ENCODE measurements at regions not wholly inside any gene's neighbourhood (a gene's known extent, or its start where the extent isn't known, plus 50 kb on each side); places are given as distances from the start of the nearest gene placed in this dataset.

DNA sequence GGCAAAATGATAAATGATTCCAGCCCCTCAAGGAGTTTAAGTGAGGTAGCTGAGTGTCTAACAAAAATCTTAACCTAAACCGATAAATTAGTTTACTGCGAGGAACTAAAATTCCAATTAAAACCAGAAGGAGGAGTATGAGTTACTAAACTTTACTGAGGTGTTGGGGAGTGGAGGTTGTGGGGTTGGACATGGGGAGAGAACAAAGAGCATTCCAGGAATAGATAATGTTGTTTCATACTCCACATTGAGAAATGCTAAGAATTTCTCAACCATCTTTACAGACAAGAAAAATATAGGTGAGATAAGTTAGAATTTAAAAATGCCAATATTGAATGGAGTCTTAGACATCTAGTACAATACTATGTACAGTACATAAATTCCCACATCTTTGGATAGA, 488.6 kb downstream of the METTL15 start:
- CTCF ChIA-PET, result no interaction called here
- Histone ChIP-seq H3K4me3 (replicated peaks in 1 of 2; ENCODE audit: low read depth in 1 of 2, low read length in 2 of 2) (no peak overlapping the region), H3K27me3 (ENCODE audit: insufficient read depth, low read length) (no peaks in the 10 kb centered on the region), H3K9me3 (ENCODE audit: control insufficient read depth in 1 of 2, insufficient read depth in 1 of 2, low read depth in 1 of 2, low read length in 2 of 2) (no peaks in the 10 kb centered on the region), H3K79me2 (ENCODE audit: insufficient read depth, low read length) (no peaks in the 10 kb centered on the region), H4K20me1 (ENCODE audit: insufficient read depth) (no peaks in the 10 kb centered on the region), H3K9me2 (ENCODE audit: insufficient read depth) (no peaks in the 10 kb centered on the region), H2AFZ (ENCODE audit: low read depth, low read length, poor library complexity, severe bottlenecking) (no peak overlapping the region), H3K4me1 (ENCODE audit: control insufficient read depth in 1 of 2, insufficient read depth in 2 of 2, low read length in 2 of 2) (no peaks in the 10 kb centered on the region), H3K36me3 (ENCODE audit: control insufficient read depth in 1 of 2, insufficient read depth in 2 of 2, low read length in 2 of 2) (no peaks in the 10 kb centered on the region), H3K4me2 (ENCODE audit: low read length) (no peak overlapping the region), H3K9ac (ENCODE audit: low read length) (no peak overlapping the region), H3K27ac (ENCODE audit: low read depth, low read length) (no peak overlapping the region)
- no peak for ATAC-seq
- no peak for DNase-seq (ENCODE audit: low read depth, low spot score)
- intact Hi-C loops (cut with micrococcal nuclease), result no loop called here
- BruUV-seq (replicated peaks), result no TSS peak
- RAD21 ChIA-PET (ENCODE audit: low non-redundant PET in 1 of 2, low total read pairs in 2 of 2, uncharacterized antibody in 2 of 2, unreplicated experiment in 2 of 2), result no interaction called here
- POLR2A ChIA-PET, result no interaction called here
- no peak for TF ChIP-seq CBX3 (IDR thresholded peaks at IDR 0.05; ENCODE audit: low read depth)
- no peak for TF ChIP-seq SRF (IDR thresholded peaks at IDR 0.05; ENCODE audit: low read depth)
- TF ChIP-seq JUND (IDR thresholded peaks at IDR 0.05), result no peak
- TF ChIP-seq, protein P1, sequence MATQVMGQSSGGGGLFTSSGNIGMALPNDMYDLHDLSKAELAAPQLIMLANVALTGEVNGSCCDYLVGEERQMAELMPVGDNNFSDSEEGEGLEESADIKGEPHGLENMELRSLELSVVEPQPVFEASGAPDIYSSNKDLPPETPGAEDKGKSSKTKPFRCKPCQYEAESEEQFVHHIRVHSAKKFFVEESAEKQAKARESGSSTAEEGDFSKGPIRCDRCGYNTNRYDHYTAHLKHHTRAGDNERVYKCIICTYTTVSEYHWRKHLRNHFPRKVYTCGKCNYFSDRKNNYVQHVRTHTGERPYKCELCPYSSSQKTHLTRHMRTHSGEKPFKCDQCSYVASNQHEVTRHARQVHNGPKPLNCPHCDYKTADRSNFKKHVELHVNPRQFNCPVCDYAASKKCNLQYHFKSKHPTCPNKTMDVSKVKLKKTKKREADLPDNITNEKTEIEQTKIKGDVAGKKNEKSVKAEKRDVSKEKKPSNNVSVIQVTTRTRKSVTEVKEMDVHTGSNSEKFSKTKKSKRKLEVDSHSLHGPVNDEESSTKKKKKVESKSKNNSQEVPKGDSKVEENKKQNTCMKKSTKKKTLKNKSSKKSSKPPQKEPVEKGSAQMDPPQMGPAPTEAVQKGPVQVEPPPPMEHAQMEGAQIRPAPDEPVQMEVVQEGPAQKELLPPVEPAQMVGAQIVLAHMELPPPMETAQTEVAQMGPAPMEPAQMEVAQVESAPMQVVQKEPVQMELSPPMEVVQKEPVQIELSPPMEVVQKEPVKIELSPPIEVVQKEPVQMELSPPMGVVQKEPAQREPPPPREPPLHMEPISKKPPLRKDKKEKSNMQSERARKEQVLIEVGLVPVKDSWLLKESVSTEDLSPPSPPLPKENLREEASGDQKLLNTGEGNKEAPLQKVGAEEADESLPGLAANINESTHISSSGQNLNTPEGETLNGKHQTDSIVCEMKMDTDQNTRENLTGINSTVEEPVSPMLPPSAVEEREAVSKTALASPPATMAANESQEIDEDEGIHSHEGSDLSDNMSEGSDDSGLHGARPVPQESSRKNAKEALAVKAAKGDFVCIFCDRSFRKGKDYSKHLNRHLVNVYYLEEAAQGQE (IDR thresholded peaks at IDR 0.05; ENCODE audit: low read depth), result no peak
- TF ChIP-seq, protein P2, sequence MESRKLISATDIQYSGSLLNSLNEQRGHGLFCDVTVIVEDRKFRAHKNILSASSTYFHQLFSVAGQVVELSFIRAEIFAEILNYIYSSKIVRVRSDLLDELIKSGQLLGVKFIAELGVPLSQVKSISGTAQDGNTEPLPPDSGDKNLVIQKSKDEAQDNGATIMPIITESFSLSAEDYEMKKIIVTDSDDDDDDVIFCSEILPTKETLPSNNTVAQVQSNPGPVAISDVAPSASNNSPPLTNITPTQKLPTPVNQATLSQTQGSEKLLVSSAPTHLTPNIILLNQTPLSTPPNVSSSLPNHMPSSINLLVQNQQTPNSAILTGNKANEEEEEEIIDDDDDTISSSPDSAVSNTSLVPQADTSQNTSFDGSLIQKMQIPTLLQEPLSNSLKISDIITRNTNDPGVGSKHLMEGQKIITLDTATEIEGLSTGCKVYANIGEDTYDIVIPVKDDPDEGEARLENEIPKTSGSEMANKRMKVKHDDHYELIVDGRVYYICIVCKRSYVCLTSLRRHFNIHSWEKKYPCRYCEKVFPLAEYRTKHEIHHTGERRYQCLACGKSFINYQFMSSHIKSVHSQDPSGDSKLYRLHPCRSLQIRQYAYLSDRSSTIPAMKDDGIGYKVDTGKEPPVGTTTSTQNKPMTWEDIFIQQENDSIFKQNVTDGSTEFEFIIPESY (IDR thresholded peaks at IDR 0.05; ENCODE audit: extremely low read depth, insufficient replicate concordance, low read length), result no peak
- no peak for TF ChIP-seq POLR2AphosphoS5 (IDR thresholded peaks at IDR 0.05; ENCODE audit: low read depth, low read length)
- no peak for TF ChIP-seq EZH2 (IDR thresholded peaks at IDR 0.05)
- no peak for TF ChIP-seq ZNF274 (IDR thresholded peaks at IDR 0.05; ENCODE audit: low read depth, low read length)
- TF ChIP-seq, protein P3, sequence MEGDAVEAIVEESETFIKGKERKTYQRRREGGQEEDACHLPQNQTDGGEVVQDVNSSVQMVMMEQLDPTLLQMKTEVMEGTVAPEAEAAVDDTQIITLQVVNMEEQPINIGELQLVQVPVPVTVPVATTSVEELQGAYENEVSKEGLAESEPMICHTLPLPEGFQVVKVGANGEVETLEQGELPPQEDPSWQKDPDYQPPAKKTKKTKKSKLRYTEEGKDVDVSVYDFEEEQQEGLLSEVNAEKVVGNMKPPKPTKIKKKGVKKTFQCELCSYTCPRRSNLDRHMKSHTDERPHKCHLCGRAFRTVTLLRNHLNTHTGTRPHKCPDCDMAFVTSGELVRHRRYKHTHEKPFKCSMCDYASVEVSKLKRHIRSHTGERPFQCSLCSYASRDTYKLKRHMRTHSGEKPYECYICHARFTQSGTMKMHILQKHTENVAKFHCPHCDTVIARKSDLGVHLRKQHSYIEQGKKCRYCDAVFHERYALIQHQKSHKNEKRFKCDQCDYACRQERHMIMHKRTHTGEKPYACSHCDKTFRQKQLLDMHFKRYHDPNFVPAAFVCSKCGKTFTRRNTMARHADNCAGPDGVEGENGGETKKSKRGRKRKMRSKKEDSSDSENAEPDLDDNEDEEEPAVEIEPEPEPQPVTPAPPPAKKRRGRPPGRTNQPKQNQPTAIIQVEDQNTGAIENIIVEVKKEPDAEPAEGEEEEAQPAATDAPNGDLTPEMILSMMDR (IDR thresholded peaks at IDR 0.05 in 2 of 3, conservative IDR thresholded peaks at IDR 0.05 in 1 of 3; ENCODE audit: borderline replicate concordance in 1 of 3, insufficient read depth in 1 of 3, low read depth in 2 of 3, low read length in 2 of 3), result no peak
- no peak for TF ChIP-seq YY1 (IDR thresholded peaks at IDR 0.05; ENCODE audit: extremely low read depth, insufficient replicate concordance, low read depth, low read length)
- no peak for TF ChIP-seq SIN3A (IDR thresholded peaks at IDR 0.05; ENCODE audit: low read depth)
- TF ChIP-seq, protein P4, sequence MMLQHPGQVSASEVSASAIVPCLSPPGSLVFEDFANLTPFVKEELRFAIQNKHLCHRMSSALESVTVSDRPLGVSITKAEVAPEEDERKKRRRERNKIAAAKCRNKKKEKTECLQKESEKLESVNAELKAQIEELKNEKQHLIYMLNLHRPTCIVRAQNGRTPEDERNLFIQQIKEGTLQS (IDR thresholded peaks at IDR 0.05), result no peak
- TF ChIP-seq TCF7L2 (IDR thresholded peaks at IDR 0.05; ENCODE audit: borderline replicate concordance, extremely low read depth, insufficient read depth, insufficient read length), result no peak
- TF ChIP-seq ELF1 (IDR thresholded peaks at IDR 0.05; ENCODE audit: borderline replicate concordance, low read depth), result no peak
- TF ChIP-seq SP1 (IDR thresholded peaks at IDR 0.05; ENCODE audit: low read depth), result no peak
- no peak for TF ChIP-seq EZH2phosphoT487 (IDR thresholded peaks at IDR 0.05; ENCODE audit: borderline replicate concordance)
